ENCODE measurements at regions not wholly inside any gene's neighbourhood (a gene's known extent, or its start where the extent isn't known, plus 50 kb on each side); places are given as distances from the start of the nearest gene placed in this dataset.

DNA sequence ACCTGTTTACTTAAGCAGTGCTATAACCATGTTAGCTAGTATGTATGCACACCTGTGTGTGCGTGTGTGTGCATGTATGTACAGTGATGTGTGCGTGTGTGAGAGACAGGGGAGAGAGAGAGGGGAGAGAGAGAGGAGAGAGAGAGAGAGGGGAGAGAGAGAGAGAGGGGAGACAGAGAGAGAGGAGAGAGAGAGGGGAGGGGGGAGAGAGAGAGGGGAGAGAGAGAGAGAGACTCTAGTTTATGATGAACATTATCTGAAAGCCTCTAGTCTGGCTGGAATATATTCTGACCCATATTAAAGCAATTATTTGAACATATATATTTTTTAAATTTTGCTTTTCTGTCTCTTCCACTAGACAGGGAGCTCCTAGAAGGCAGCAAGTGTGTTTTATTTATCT, 117.5 kb upstream of the CPEB4 start:
- no peak overlapping the region for H3K18ac ChIP-seq (ENCODE audit: insufficient read length, low read depth, low read length)
- Mint-ChIP-seq H3K4me1 (peaks cover 19 to 23% of the 10 kb centered on the region in 2 experiments), H3K27ac (no peak overlapping the region), H3K4me3 (no peak overlapping the region), H3K36me3 (ENCODE audit: insufficient read depth in 1 of 3, low read depth in 3 of 3) (no peaks in the 10 kb centered on the region), H3K27me3 (ENCODE audit: low read depth) (peaks cover 13% of the 10 kb centered on the region), H3K9me3 (no peaks in the 10 kb centered on the region)
- H3K9ac ChIP-seq (ENCODE audit: extremely low read depth, insufficient read length, low read length) = no peak overlapping the region
- H3K4me1 ChIP-seq (ENCODE audit: insufficient read depth, low read length) = no peaks in the 10 kb centered on the region
- no peaks in the 10 kb centered on the region for H3K9me3 ChIP-seq (ENCODE audit: control insufficient read depth, low read depth, low read length)
- H3K14ac ChIP-seq (ENCODE audit: insufficient read depth, low read length) = no peak overlapping the region
- H3K27ac ChIP-seq (ENCODE audit: insufficient read length, low read depth, low read length) = no peak overlapping the region
- H2BK12ac ChIP-seq (ENCODE audit: insufficient read length, low read depth, low read length) = no peak overlapping the region
- no peaks in the 10 kb centered on the region for H3K23me2 ChIP-seq (ENCODE audit: insufficient read length, low read depth, low read length, poor library complexity, severe bottlenecking)
- H4K5ac ChIP-seq (ENCODE audit: insufficient read length, low read depth, low read length) = no peak overlapping the region
- H2AK5ac ChIP-seq (ENCODE audit: insufficient read length, low read length) = no peak overlapping the region
- no peak overlapping the region for H2BK5ac ChIP-seq (ENCODE audit: insufficient read length, low read length)
- no peak overlapping the region for H3K56ac ChIP-seq (ENCODE audit: insufficient read length, low read depth, low read length)
- WGBS (ENCODE audit: extremely low coverage, insufficient read length, low lambda C conversion rate) = no CpG with 5 or more reads among the region's 2 CpGs
- H3K4me2 ChIP-seq (ENCODE audit: insufficient read depth, insufficient read length, low read length) = no peak overlapping the region
- no peak overlapping the region for H4K8ac ChIP-seq (replicated peaks; ENCODE audit: insufficient read length, low read depth, low read length)
- no peak overlapping the region for H4K91ac ChIP-seq (ENCODE audit: insufficient read length, low read depth, low read length)
- no peaks in the 10 kb centered on the region for H4K20me1 ChIP-seq (ENCODE audit: control insufficient read depth, insufficient read depth, insufficient read length)
- H3K79me2 ChIP-seq (ENCODE audit: insufficient read depth, low read length) = no peaks in the 10 kb centered on the region
- no peak overlapping the region for H2AFZ ChIP-seq (ENCODE audit: low read length)
- H3T11ph ChIP-seq (ENCODE audit: low read length) = no peak overlapping the region
- no peak overlapping the region for H2BK120ac ChIP-seq (ENCODE audit: low read depth, low read length, poor library complexity, severe bottlenecking)
- no peaks in the 10 kb centered on the region for H3K27me3 ChIP-seq (ENCODE audit: insufficient read depth, low read length)
- no peak overlapping the region for H3K4ac ChIP-seq (ENCODE audit: low read depth, low read length)
- H2BK15ac ChIP-seq (ENCODE audit: low read depth, low read length) = no peak overlapping the region
- H2BK20ac ChIP-seq (ENCODE audit: low read depth, low read length, poor library complexity, severe bottlenecking) = no peak overlapping the region
- no peak overlapping the region for H3K23ac ChIP-seq (ENCODE audit: insufficient read length, low read depth, low read length)
- DNase-seq = no peak
- no peak for TF ChIP-seq CTCF (conservative IDR thresholded peaks at IDR 0.05)
- no peaks in the 10 kb centered on the region for H3K79me1 ChIP-seq (ENCODE audit: insufficient read depth, low read depth, low read length, poor library complexity, severe bottlenecking)

Data from H9 (cell line).